ENCODE measurements at regions not wholly inside any gene's neighbourhood (a gene's known extent, or its start where the extent isn't known, plus 50 kb on each side); places are given as distances from the start of the nearest gene placed in this dataset.

DNA sequence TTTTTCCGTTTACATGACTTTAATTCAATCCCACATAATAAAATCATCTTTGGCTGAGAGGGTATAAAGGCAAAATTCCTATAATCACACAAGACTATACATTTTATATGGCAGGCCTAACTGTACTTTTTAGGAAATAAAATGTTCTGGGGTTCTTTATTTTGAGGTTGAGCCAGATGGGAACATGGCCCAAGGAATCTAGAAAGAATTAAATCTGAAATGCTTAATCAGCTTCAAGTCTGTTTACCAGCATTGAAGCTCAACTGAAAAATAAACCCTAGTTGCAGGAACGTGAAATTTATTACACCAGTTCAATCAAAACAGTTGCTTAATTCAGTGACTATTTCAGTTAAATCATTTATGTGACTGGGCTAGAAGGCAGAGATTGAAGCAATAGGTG lies 191.0 kb upstream of the BTG1 start:
- Histone ChIP-seq H3K27me3 (ENCODE audit: control insufficient read depth, insufficient read depth, low read length) (no peaks in the 10 kb centered on the region), H3K4me1 (ENCODE audit: control insufficient read depth, insufficient read depth, low read length) (no peaks in the 10 kb centered on the region), H3K9me3 (ENCODE audit: control insufficient read depth, insufficient read depth, low read depth, low read length) (no peaks in the 10 kb centered on the region), H3K27ac (ENCODE audit: low read length) (no peak overlapping the region), H3K36me3 (ENCODE audit: control insufficient read depth, insufficient read depth, low read length) (no peaks in the 10 kb centered on the region), H3K4me3 (ENCODE audit: low read depth in 2 of 2, low read length in 2 of 2) (no peak overlapping the region)
- in situ Hi-C loops (cut with HindIII; ENCODE audit: low pct_unique_long_range_greater_than_20kb, low sequenced_read_pairs) (no loop called here), intact Hi-C loops (cut with micrococcal nuclease; ENCODE audit: unreplicated experiment) (loop anchor here (10.0 kb wide), 1 partner anchor 78 kb away; no protein-coding TSS in a partner anchor)
- no peak for ATAC-seq
- DNase-seq (ENCODE audit: low read depth, low spot score), result no peak
- TF ChIP-seq, protein P1, sequence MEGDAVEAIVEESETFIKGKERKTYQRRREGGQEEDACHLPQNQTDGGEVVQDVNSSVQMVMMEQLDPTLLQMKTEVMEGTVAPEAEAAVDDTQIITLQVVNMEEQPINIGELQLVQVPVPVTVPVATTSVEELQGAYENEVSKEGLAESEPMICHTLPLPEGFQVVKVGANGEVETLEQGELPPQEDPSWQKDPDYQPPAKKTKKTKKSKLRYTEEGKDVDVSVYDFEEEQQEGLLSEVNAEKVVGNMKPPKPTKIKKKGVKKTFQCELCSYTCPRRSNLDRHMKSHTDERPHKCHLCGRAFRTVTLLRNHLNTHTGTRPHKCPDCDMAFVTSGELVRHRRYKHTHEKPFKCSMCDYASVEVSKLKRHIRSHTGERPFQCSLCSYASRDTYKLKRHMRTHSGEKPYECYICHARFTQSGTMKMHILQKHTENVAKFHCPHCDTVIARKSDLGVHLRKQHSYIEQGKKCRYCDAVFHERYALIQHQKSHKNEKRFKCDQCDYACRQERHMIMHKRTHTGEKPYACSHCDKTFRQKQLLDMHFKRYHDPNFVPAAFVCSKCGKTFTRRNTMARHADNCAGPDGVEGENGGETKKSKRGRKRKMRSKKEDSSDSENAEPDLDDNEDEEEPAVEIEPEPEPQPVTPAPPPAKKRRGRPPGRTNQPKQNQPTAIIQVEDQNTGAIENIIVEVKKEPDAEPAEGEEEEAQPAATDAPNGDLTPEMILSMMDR (IDR thresholded peaks at IDR 0.05), result no peak
- TF ChIP-seq, protein P2, sequence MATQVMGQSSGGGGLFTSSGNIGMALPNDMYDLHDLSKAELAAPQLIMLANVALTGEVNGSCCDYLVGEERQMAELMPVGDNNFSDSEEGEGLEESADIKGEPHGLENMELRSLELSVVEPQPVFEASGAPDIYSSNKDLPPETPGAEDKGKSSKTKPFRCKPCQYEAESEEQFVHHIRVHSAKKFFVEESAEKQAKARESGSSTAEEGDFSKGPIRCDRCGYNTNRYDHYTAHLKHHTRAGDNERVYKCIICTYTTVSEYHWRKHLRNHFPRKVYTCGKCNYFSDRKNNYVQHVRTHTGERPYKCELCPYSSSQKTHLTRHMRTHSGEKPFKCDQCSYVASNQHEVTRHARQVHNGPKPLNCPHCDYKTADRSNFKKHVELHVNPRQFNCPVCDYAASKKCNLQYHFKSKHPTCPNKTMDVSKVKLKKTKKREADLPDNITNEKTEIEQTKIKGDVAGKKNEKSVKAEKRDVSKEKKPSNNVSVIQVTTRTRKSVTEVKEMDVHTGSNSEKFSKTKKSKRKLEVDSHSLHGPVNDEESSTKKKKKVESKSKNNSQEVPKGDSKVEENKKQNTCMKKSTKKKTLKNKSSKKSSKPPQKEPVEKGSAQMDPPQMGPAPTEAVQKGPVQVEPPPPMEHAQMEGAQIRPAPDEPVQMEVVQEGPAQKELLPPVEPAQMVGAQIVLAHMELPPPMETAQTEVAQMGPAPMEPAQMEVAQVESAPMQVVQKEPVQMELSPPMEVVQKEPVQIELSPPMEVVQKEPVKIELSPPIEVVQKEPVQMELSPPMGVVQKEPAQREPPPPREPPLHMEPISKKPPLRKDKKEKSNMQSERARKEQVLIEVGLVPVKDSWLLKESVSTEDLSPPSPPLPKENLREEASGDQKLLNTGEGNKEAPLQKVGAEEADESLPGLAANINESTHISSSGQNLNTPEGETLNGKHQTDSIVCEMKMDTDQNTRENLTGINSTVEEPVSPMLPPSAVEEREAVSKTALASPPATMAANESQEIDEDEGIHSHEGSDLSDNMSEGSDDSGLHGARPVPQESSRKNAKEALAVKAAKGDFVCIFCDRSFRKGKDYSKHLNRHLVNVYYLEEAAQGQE (IDR thresholded peaks at IDR 0.05; ENCODE audit: insufficient read depth in 1 of 2, low read depth in 2 of 2, low read length in 1 of 2), result no peak
- no peak for TF ChIP-seq SIN3A (IDR thresholded peaks at IDR 0.05; ENCODE audit: borderline replicate concordance, insufficient read depth, low read depth, low read length)
- no peak for TF ChIP-seq TCF7L2 (IDR thresholded peaks at IDR 0.05; ENCODE audit: low read depth, low read length)
- TF ChIP-seq POLR2AphosphoS5 (IDR thresholded peaks at IDR 0.05; ENCODE audit: low read depth, low read length), result no peak
- ChIA-PET POLR2A (no interaction called here), CTCF (no interaction called here)
- no TSS peak for BruUV-seq (replicated peaks)

DNA sequence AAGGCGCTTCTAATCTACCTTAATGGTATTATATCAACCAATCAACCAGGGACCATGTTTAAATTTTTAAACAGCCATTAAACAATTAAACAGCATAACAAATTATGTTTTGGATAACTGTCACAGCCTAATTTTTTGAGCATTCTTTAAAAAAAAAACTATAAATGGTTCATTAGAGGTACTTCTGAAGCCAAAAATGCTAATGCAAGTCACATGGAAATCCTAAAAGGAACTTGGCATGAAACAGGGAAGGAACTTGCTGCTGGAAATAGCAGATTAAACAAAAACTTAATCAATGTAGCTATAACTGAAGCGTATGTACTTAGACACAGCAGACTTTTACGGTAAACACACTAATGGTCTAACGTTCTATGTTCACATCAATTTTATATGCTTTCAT lies 190.2 kb upstream of the BTG1 start:
- intact Hi-C loops (cut with micrococcal nuclease; ENCODE audit: unreplicated experiment) (loop anchor here (10.0 kb wide), 1 partner anchor 79 kb away; no protein-coding TSS in a partner anchor), in situ Hi-C loops (cut with HindIII; ENCODE audit: low pct_unique_long_range_greater_than_20kb, low sequenced_read_pairs) (no loop called here)
- H3K4me1 ChIP-seq (ENCODE audit: control insufficient read depth, insufficient read depth, low read length), result no peaks in the 10 kb centered on the region
- no peak overlapping the region for H3K27ac ChIP-seq (ENCODE audit: low read length)
- ChIA-PET POLR2A (no interaction called here), CTCF (no interaction called here)
- ATAC-seq (no peak), DNase-seq (ENCODE audit: low read depth, low spot score) (no peak)
- H3K4me3 ChIP-seq (ENCODE audit: low read depth in 2 of 2, low read length in 2 of 2), result no peak overlapping the region
- no peaks in the 10 kb centered on the region for H3K36me3 ChIP-seq (ENCODE audit: control insufficient read depth, insufficient read depth, low read length)
- no peak for TF ChIP-seq SIN3A (IDR thresholded peaks at IDR 0.05; ENCODE audit: borderline replicate concordance, insufficient read depth, low read depth, low read length)
- TF ChIP-seq, protein P2 (IDR thresholded peaks at IDR 0.05; ENCODE audit: insufficient read depth in 1 of 2, low read depth in 2 of 2, low read length in 1 of 2), result no peak
- BruUV-seq (replicated peaks), result no TSS peak
- no peaks in the 10 kb centered on the region for H3K9me3 ChIP-seq (ENCODE audit: control insufficient read depth, insufficient read depth, low read depth, low read length)
- H3K27me3 ChIP-seq (ENCODE audit: control insufficient read depth, insufficient read depth, low read length), result no peaks in the 10 kb centered on the region
